H1 (cell line): ENCODE measurements at regions not wholly inside any gene's neighbourhood (a gene's known extent, or its start where the extent isn't known, plus 50 kb on each side); places are given as distances from the start of the nearest gene placed in this dataset.

Experiments
- BACH1 ChIP-seq: IDR thresholded peaks from 2 replicates; pipeline ENCODE4 v1.6.1; 2012; ENCODE audit warnings: low read length, improper control_type of control experiment
- CTCF ChIP-seq, 3 experiments: IDR thresholded peaks; 1 replicate in 2 of 3; 2 replicates in 1 of 3; pipeline versions ENCODE4 v1.5.1 to v1.6.1; 2011; ENCODE audit warnings: low read length in 3 of 3, mild to moderate bottlenecking in 3 of 3, inconsistent platforms in 2 of 3, low read depth in 1 of 3, moderate library complexity in 1 of 3; ENCODE audit not compliant: insufficient read depth in 1 of 3; ENCODE audit errors: control extremely low read depth in 1 of 3
- POLR2A ChIP-seq, 2 experiments: IDR thresholded peaks; 1 replicate in 1 of 2; 2 replicates in 1 of 2; pipeline ENCODE4 v1.6.1; 2011; ENCODE audit warnings: low read depth in 2 of 2, low read length in 2 of 2, mild to moderate bottlenecking in 2 of 2; ENCODE audit errors: control extremely low read depth in 1 of 2
- RNF2 ChIP-seq: fragments of 200-900, 300-1000 bp; sonication (generic); IDR thresholded peaks from 2 replicates; pipeline ENCODE4 v1.7.1; 2016; ENCODE audit warnings: borderline replicate concordance, low read depth, mild to moderate bottlenecking, antibody characterized with exemption, low read length; ENCODE audit not compliant: poor library complexity, severe bottlenecking; ENCODE audit errors: missing control alignments
- TAF1 ChIP-seq: IDR thresholded peaks from 2 replicates; pipeline ENCODE4 v1.6.1; 2011; ENCODE audit warnings: mild to moderate bottlenecking, low read depth, low read length
- ZNF274 ChIP-seq: IDR thresholded peaks from 2 replicates; pipeline ENCODE4 v1.7.0; 2012; ENCODE audit warnings: low read length, borderline replicate concordance; ENCODE audit errors: extremely low read depth
- TF ChIP-seq, protein P1 (sequence below): IDR thresholded peaks from 2 replicates; pipeline ENCODE4 v1.6.1; 2012; ENCODE audit warnings: low read length, inconsistent platforms

DNA sequence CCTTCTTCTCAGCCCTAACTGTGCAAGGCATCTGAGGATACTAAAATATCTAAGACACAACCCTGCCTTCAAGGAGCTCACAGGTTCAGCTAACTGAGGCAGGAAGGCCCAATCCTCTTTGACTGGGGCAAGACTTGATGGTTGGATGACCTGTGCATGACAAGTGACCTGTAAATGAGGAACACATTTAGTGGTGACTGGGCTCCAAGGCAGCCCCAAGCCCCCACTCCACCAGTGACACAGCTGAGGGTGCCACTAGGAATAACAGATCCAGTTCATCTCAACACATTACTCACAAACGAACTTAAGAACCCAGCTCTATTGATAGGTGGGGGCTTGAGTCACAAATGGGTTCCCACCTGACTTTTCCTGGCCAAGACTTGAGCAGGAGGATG lies 244.7 kb upstream of the IRF2BP2 start:
- TF ChIP-seq CTCF (IDR thresholded peaks at IDR 0.05; ENCODE audit: control extremely low read depth in 1 of 3, insufficient read depth in 1 of 3, low read depth in 1 of 3, low read length in 3 of 3) (no peak), BACH1 (no peak), ZNF274 (no peak), RNF2 (no peak), POLR2A (IDR thresholded peaks at IDR 0.05; ENCODE audit: control extremely low read depth in 1 of 2, low read depth in 2 of 2, low read length in 2 of 2) (no peak), TAF1 (no peak)
- TF ChIP-seq, protein P1, sequence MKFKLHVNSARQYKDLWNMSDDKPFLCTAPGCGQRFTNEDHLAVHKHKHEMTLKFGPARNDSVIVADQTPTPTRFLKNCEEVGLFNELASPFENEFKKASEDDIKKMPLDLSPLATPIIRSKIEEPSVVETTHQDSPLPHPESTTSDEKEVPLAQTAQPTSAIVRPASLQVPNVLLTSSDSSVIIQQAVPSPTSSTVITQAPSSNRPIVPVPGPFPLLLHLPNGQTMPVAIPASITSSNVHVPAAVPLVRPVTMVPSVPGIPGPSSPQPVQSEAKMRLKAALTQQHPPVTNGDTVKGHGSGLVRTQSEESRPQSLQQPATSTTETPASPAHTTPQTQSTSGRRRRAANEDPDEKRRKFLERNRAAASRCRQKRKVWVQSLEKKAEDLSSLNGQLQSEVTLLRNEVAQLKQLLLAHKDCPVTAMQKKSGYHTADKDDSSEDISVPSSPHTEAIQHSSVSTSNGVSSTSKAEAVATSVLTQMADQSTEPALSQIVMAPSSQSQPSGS = no peak
